ENCODE measurements at regions not wholly inside any gene's neighbourhood (a gene's known extent, or its start where the extent isn't known, plus 50 kb on each side); places are given as distances from the start of the nearest gene placed in this dataset.
A peak's percentile ranks its signal among the peaks of the same experiment; 100 is the strongest.

DNA sequence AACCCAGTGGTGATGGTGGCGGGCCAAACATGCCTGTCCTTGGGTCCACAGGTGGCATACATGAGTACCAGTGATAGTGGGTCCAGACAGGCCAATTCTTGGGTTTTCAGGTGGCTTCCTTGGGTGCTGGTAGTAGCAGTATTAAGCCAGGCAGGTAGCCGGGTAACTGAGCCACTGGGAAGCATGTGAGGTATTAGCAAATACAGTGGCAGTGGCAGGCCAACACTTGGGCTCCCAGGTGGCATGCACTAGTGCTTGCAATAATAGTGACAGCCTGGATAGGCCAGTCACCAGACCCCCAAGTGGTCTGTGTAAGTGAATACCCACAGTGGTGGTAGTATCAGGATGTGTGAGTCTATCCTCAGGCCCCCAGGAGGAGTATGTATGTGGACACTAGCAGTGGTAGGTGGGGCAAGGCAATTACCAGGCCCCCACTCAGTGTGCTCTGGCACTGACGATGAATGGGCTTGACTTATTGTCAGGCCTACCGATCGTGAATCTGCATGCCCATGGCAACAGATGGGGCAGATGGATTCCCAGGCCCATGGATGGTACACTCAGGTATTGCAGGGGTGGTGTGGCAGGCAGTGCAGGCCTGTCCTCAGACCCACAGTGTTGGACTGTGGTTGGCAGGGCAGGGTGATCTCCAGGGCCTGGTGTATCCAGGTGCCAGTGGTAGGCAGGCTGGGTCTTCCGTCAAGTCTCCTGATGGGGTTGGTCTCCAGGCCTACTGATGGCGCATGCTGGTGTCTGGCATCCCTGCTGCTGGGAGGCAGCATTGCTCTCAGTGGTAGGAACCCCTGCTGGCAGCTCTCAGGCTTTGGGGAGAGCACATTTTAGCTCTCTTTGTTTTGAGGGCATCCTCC lies 840.7 kb downstream of the FAM181B start:
- TF ChIP-seq, protein P1, sequence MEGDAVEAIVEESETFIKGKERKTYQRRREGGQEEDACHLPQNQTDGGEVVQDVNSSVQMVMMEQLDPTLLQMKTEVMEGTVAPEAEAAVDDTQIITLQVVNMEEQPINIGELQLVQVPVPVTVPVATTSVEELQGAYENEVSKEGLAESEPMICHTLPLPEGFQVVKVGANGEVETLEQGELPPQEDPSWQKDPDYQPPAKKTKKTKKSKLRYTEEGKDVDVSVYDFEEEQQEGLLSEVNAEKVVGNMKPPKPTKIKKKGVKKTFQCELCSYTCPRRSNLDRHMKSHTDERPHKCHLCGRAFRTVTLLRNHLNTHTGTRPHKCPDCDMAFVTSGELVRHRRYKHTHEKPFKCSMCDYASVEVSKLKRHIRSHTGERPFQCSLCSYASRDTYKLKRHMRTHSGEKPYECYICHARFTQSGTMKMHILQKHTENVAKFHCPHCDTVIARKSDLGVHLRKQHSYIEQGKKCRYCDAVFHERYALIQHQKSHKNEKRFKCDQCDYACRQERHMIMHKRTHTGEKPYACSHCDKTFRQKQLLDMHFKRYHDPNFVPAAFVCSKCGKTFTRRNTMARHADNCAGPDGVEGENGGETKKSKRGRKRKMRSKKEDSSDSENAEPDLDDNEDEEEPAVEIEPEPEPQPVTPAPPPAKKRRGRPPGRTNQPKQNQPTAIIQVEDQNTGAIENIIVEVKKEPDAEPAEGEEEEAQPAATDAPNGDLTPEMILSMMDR (IDR thresholded peaks at IDR 0.05; ENCODE audit: insufficient read depth, low read length, poor library complexity, severe bottlenecking) = no peak
- H3K4me3 ChIP-seq (replicated peaks; ENCODE audit: low read depth, low read length) = no peak overlapping the region
- no peaks in the 10 kb centered on the region for H3K27me3 ChIP-seq (replicated peaks; ENCODE audit: control insufficient read depth, insufficient read depth, low read length)
- DNase-seq (ENCODE audit: extremely low read depth, insufficient read length) = no peak
- H3K36me3 ChIP-seq (ENCODE audit: control insufficient read depth, insufficient read depth, low read length) = no peaks in the 10 kb centered on the region

- TF ChIP-seq, protein P1 (IDR thresholded peaks at IDR 0.05; ENCODE audit: insufficient read depth, low read length, poor library complexity, severe bottlenecking) = no peak
- Histone ChIP-seq H3K27me3 (replicated peaks; ENCODE audit: control insufficient read depth, insufficient read depth, low read length) (no peaks in the 10 kb centered on the region; the same call in 1 of the 2 replicates), H3K4me3 (replicated peaks; ENCODE audit: low read depth, low read length) (no peak overlapping the region), H3K36me3 (ENCODE audit: control insufficient read depth, insufficient read depth, low read length) (no peaks in the 10 kb centered on the region)
- DNase-seq (ENCODE audit: extremely low read depth, insufficient read length) = no peak
Measured at GRCh38 chr11:81888391-81888790, 845.3 kb downstream of the FAM181B start.

GRCh38 chr11:81887671-81888070 lies 846.0 kb downstream of the FAM181B start:
- Histone ChIP-seq H3K4me3 (replicated peaks; ENCODE audit: low read depth, low read length) (no peak overlapping the region), H3K36me3 (ENCODE audit: control insufficient read depth, insufficient read depth, low read length) (no peaks in the 10 kb centered on the region), H3K27me3 (replicated peaks; ENCODE audit: control insufficient read depth, insufficient read depth, low read length) (no peaks in the 10 kb centered on the region; the same call in 1 of the 2 replicates)
- DNase-seq (ENCODE audit: extremely low read depth, insufficient read length) = no peak
- TF ChIP-seq, protein P1 (IDR thresholded peaks at IDR 0.05; ENCODE audit: insufficient read depth, low read length, poor library complexity, severe bottlenecking) = no peak

DNA sequence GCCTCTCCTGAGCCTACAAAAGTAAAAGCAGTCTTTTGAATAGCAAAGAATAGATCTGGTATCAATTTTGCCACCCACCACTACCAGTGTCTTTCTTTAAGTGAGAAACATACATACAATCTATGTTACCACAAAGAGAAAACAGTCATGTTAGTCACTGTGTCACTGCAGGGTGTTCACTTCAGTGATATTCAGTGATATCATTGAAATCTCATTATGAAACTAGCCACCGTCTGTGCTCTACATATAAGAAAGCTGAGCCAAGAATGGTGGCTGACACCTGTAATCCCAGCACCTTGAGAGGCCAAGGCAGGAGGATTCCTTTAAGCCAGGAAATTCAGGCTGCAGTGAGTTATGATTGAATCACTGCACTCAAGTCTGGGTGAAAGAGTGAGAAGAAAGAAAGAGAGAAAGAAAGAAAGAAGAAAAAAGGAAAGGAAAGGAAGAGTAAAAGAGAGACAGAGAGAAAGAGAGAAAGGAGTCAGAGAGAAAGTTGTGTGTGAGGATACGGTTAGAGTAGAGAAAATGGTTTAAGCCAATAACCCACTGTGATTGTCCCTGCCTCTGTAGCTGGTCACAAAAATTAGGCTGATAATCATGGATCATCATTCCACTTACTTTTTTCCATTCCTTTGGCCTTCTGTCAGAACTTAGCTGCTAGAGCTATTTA lies 847.1 kb downstream of the FAM181B start:
- no peaks in the 10 kb centered on the region; the same call in 1 of the 2 replicates for H3K27me3 ChIP-seq (replicated peaks; ENCODE audit: control insufficient read depth, insufficient read depth, low read length)
- DNase-seq (ENCODE audit: extremely low read depth, insufficient read length) = no peak
- TF ChIP-seq, protein P1 (IDR thresholded peaks at IDR 0.05; ENCODE audit: insufficient read depth, low read length, poor library complexity, severe bottlenecking) = no peak
- no peak overlapping the region for H3K4me3 ChIP-seq (replicated peaks; ENCODE audit: low read depth, low read length)
- no peaks in the 10 kb centered on the region for H3K36me3 ChIP-seq (ENCODE audit: control insufficient read depth, insufficient read depth, low read length)

- Histone ChIP-seq H3K27me3 (replicated peaks; ENCODE audit: control insufficient read depth, insufficient read depth, low read length) (no peaks in the 10 kb centered on the region), H3K36me3 (ENCODE audit: control insufficient read depth, insufficient read depth, low read length) (no peaks in the 10 kb centered on the region), H3K4me3 (replicated peaks; ENCODE audit: low read depth, low read length) (no peak overlapping the region)
- TF ChIP-seq, protein P1 (IDR thresholded peaks at IDR 0.05; ENCODE audit: insufficient read depth, low read length, poor library complexity, severe bottlenecking) = no peak
- peak; percentile 19 for DNase-seq (ENCODE audit: extremely low read depth, insufficient read length)
Measured at GRCh38 chr11:81874635-81875034, 859.0 kb downstream of the FAM181B start.

All from GM06990 (cell line).